Stimulated activated CD4-positive, alpha-beta T cell treated with anti-CD3 and anti-CD28 coated beads, Interleukin-4, amount 100 ng/mL, for 1 hour (primary cell): ENCODE measurements at regions not wholly inside any gene's neighbourhood (a gene's known extent, or its start where the extent isn't known, plus 50 kb on each side); places are given as distances from the start of the nearest gene placed in this dataset.

Experiments used
- DNase-seq: peaks from one replicate; pipeline ENCODE4 v3.0.0-alpha.2; 2020

GRCh38 chr6:1257778-1258177, 54.1 kb upstream of the FOXQ1 start:
- no peak for DNase-seq

GRCh38 chr6:1256435-1257008, 55.4 kb upstream of the FOXQ1 start:
- no peak for DNase-seq

- no peak for DNase-seq
These were observed 56.1 kb upstream of the FOXQ1 start for GRCh38 chr6:1255636-1256365.

GRCh38 chr6:1254326-1254725, 57.6 kb upstream of the FOXQ1 start:
- no peak for DNase-seq

GRCh38 chr6:1253816-1254215, 58.1 kb upstream of the FOXQ1 start:
- DNase-seq = no peak

- DNase-seq = no peak
These were observed 60.4 kb upstream of the FOXQ1 start for GRCh38 chr6:1251198-1252155.

GRCh38 chr6:1250489-1251197, 61.3 kb upstream of the FOXQ1 start:
- DNase-seq = no peak

- no peak for DNase-seq
These were observed 64.0 kb upstream of the FOXQ1 start for GRCh38 chr6:1247894-1248293.

GRCh38 chr6:1247056-1247455, 64.8 kb upstream of the FOXQ1 start:
- DNase-seq = no peak

GRCh38 chr6:1244941-1245340, 67.0 kb upstream of the FOXQ1 start:
- no peak for DNase-seq

- DNase-seq = no peak
These were observed 67.6 kb upstream of the FOXQ1 start for GRCh38 chr6:1244278-1244677.

- DNase-seq = no peak
These were observed 69.5 kb upstream of the FOXQ1 start for GRCh38 chr6:1242446-1242845.

GRCh38 chr6:1242021-1242420, 69.9 kb upstream of the FOXQ1 start:
- DNase-seq = no peak

GRCh38 chr6:1240766-1241318, 71.1 kb upstream of the FOXQ1 start:
- no peak for DNase-seq

GRCh38 chr6:1239805-1240204, 72.1 kb upstream of the FOXQ1 start:
- DNase-seq = no peak

GRCh38 chr6:1238040-1238439, 73.9 kb upstream of the FOXQ1 start:
- DNase-seq = no peak

- no peak for DNase-seq
These were observed 74.3 kb upstream of the FOXQ1 start for GRCh38 chr6:1237636-1238035.

GRCh38 chr6:1235825-1236224, 76.1 kb upstream of the FOXQ1 start:
- no peak for DNase-seq

- DNase-seq = no peak
These were observed 78.0 kb upstream of the FOXQ1 start for GRCh38 chr6:1233924-1234323.

- DNase-seq = no peak
These were observed 79.3 kb upstream of the FOXQ1 start for GRCh38 chr6:1232578-1232977.

GRCh38 chr6:1231941-1232340, 80.0 kb upstream of the FOXQ1 start:
- DNase-seq = no peak

GRCh38 chr6:1230689-1231605, 81.0 kb upstream of the FOXQ1 start:
- DNase-seq = no peak
